H7 (cell line): ENCODE measurements at regions not wholly inside any gene's neighbourhood (a gene's known extent, or its start where the extent isn't known, plus 50 kb on each side); places are given as distances from the start of the nearest gene placed in this dataset.
"Not testable (repeated sequence)": the region's sequence is repeated elsewhere in the genome, so short reads cannot be mapped to it uniquely, and the experiment has no call there.

Experiments
- DNase-seq: peaks from one replicate; pipeline ENCODE4 v3.0.0; 2012
- H3K27me3 ChIP-seq: 2 replicates; pipeline ENCODE4 v1.6.0; 2011; ENCODE audit warnings: mild to moderate bottlenecking, low read length; ENCODE audit not compliant: control insufficient read depth, insufficient read depth
- H3K36me3 ChIP-seq: replicated peaks from 2 replicates; pipeline ENCODE4 v1.5.1; 2011; ENCODE audit warnings: low read length; ENCODE audit not compliant: control insufficient read depth, insufficient read depth
- H3K4me3 ChIP-seq: 2 replicates; pipeline ENCODE4 v1.5.1; 2011; ENCODE audit warnings: low read depth, mild to moderate bottlenecking, control low read depth, low read length, moderate library complexity; ENCODE audit not compliant: insufficient read depth

DNA sequence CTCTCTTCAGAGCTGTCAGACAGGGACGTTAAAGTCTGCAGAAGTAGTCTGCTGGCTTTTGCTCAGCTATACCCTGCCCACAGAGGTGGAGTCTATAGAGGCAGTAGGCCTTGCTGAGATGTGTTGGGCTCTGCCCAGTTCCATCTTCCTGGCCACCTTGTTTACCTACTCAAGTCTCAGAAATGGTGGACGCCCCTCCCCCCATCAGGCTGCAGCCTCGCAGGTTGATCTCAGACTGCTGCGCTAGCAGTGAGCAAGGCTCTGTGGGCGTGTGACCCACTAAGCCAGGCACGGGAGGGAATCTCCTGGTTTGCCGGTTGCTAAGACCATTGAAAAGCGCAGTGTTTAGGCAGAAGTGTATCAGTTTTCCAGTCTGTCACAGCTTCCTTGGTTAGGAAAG, 305.0 kb downstream of the BCKDHB start:
- Histone ChIP-seq H3K27me3 (no peaks in the 10 kb centered on the region), H3K36me3 (no peaks in the 10 kb centered on the region), H3K4me3 (no peak overlapping the region)
- no peak for DNase-seq

- not testable (repeated sequence) for H3K27me3 ChIP-seq, H3K36me3 ChIP-seq, DNase-seq, H3K4me3 ChIP-seq
Measured at GRCh38 chr6:80407976-80408375, 301.5 kb downstream of the BCKDHB start.

- H3K4me3 ChIP-seq = no peak overlapping the region
- H3K27me3 ChIP-seq = no peaks in the 10 kb centered on the region
- no peaks in the 10 kb centered on the region for H3K36me3 ChIP-seq
- no peak for DNase-seq
Measured at GRCh38 chr6:80404889-80405288, 298.4 kb downstream of the BCKDHB start.

DNA sequence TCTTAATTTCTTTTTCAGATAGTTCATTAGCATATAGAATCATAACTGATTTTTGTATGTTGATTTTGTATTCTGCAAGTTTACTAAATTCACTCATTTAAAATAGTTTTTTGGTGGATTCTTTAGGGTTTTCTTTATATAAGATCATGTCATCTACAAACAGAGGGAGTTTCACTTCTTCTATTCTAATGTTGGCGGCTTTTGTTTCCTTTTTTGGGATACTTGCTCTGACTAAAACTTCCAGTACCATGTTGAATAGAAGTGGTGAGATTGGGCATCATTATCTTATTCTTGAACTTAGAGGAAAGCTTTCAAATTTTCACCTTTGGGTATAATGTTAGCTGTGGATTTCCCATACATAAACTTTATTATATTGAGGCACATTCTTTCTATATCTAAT, 296.9 kb downstream of the BCKDHB start:
- DNase-seq = no peak
- Histone ChIP-seq H3K36me3 (no peaks in the 10 kb centered on the region), H3K27me3 (no peaks in the 10 kb centered on the region), H3K4me3 (no peak overlapping the region)

DNA sequence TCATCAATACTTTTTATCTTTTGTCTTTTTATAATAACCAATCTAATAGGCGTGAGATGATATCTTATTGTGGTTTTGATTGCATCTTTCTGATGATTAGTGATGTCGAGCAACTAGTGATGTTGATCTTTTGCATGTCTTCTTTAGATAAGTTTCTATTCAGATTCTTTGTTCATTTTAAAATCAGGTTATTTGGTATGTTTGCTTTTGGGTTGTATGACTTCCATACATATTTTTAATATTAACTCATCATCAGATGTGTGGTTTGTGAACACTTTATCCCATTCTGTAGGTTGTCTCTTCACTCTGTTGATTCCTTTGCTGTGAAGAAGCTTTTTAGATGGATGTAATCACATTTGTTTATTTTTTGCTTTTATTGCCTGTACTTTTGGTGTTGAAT, 295.8 kb downstream of the BCKDHB start:
- no peaks in the 10 kb centered on the region for H3K36me3 ChIP-seq
- H3K27me3 ChIP-seq = no peaks in the 10 kb centered on the region
- DNase-seq = no peak
- no peak overlapping the region for H3K4me3 ChIP-seq
